ENCODE measurements at regions not wholly inside any gene's neighbourhood (a gene's known extent, or its start where the extent isn't known, plus 50 kb on each side); places are given as distances from the start of the nearest gene placed in this dataset.
A peak's percentile ranks its signal among the peaks of the same experiment; 100 is the strongest.

- DNase-seq (ENCODE audit: low spot score), result no peak
Measured at GRCh38 chrX:25219480-25219879, 203.7 kb upstream of the ARX start.

DNA sequence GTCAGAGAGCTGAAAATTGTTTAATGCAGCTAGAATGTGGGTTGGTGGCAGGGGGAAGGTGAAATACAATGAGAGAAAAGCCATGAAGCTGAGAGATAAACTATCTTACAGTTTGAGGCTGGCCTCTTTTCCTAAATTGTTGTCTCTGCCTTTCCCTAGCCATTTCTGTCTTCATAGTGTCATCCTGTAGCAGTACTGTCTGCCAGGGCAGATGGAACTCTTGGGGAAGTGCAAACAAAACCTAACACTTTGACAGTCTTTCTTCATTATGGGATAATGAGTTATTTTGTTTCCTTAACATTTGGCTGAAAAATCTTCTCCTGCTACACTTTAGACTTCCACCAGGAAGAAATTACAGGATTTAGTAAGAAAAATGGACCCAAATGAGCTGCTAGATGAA lies 197.8 kb upstream of the ARX start:
- DNase-seq (ENCODE audit: low spot score), result no peak

DNA sequence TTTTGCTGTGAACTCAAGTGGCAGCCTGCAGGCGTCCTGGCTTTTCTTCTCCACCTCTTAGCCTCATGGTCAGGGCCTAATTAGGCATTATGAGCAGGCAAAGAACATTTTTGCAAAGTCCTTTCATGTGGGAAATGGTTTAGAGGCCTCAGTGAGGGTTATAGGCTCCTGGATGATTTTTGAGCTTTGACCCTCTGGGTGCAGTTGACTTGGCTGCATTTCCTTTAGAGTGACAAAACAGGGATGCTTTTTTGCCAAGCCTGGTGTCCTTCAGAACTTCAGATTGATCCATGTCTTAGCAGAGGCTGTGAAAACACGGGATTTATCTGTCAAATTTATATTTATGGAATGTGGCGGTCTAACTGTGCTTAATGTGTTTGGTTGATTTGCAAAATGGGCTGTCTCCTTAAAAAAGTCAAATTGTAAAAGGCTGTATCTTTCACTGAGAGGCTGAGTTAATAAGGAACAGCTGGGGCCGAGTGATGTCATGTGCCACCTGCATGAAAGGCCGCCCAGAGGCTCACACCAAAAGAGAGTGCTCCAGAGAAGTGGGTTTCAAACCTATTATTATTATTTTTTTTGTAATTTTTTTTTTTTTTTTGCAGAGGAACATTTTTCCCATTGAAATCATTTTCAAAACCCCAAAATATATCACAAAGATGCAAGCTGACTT lies 192.2 kb upstream of the ARX start:
- DNase-seq (ENCODE audit: low spot score), result no peak

DNA sequence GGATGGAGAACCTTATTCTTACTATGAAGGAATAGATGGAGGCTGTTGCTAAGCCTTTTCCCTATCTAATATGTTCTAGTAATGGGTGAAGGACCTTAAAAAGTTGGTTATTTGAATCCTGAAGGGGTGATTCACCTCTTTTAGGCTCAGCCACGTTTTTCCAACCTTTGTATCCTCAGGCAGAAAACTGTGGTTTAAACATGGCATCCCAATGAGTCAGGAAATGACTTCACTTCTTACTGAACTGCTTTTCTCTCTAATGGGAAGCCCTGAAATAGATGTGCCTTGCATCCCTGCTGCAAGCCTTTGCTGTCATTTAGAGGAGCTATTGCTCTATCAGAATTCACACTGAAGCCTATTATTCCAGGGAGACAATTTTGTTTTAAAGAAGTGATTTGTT lies 191.0 kb upstream of the ARX start:
- DNase-seq (ENCODE audit: low spot score), result no peak

GRCh38 chrX:25204182-25204581 lies 188.4 kb upstream of the ARX start:
- no peak for DNase-seq (ENCODE audit: low spot score)

- no peak for DNase-seq (ENCODE audit: low spot score)
Measured at GRCh38 chrX:25202827-25203226, 187.1 kb upstream of the ARX start.

DNA sequence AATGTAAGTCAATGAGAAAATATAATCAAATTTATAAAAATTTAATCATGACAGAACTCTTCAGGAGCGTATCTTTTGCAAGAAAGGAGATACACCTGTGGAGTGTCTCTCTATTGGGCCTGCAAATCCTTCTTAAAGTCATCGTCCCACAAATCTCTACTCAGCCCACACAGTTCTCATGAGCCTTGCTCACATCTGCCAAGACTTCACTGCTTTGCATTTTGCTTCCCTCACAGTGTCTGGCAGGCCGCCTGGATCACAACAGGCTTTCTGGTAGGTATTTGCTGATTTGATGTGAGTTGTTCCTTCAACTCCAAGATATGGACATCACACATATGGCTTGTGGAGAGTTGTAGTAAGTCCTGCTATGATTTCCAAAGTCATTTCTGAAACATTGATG lies 183.1 kb upstream of the ARX start:
- no peak for DNase-seq (ENCODE audit: low spot score)

DNA sequence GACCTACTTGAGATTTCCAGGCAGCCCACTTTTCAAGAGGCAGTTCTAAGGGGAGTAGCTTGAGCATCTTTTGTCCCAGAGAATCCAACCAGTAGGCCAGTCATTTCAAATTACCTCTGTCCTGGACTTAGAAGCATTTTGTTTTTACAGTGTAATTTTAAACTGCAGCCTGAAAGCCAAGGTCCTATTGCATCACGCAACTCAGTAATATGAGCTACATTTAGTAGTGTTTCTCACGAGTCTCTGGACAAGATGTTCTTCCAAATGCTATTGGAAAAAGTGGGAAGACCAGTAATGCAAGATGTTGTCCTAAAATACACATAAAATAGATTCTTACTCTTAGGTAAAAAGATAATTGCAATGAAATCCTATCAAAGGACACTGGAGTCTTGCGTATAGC lies 182.5 kb upstream of the ARX start:
- no peak for DNase-seq (ENCODE audit: low spot score)

- DNase-seq (ENCODE audit: low spot score), result no peak
Measured at GRCh38 chrX:25196221-25196620, 180.5 kb upstream of the ARX start.

DNA sequence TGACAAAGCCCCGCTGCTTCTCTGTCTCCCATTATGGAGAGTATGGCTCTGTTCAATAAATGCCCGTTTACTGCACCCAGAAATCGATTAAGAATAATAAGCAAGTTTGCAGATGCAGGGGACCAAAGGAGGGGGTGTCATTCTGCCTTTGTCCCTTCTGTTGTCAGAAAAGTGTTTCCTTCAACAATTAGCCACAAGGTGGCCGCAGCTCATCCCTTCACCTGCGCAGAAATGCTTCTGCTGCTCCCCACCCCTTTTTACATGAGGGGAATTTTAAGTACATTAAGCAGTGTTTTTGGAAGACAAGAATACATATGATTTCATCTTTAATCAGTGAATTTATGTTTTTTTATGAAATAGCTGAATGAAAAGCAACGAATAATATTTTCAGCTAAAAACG lies 175.6 kb upstream of the ARX start:
- DNase-seq (ENCODE audit: low spot score), result peak; percentile 28

- no peak for DNase-seq (ENCODE audit: low spot score)
Measured at GRCh38 chrX:25181775-25182174, 166.0 kb upstream of the ARX start.

DNA sequence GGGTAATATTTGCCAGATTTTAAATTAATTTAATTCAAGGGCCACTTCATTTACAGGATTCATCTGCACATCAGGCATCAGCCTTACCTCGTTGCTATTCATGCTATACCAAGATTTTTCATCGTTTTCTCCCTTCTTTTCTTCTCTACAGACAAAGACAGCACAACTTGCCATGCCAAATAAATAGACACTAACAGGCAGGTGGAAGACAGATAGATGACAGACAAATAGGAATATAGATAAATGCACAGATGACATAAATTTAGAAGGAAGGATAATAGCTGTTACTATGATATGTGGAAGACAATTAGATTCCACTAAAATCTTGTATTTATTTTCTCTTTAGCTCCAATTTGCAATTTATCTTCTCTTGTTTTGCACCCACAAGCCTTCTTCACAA lies 164.5 kb upstream of the ARX start:
- DNase-seq (ENCODE audit: low spot score), result no peak

DNA sequence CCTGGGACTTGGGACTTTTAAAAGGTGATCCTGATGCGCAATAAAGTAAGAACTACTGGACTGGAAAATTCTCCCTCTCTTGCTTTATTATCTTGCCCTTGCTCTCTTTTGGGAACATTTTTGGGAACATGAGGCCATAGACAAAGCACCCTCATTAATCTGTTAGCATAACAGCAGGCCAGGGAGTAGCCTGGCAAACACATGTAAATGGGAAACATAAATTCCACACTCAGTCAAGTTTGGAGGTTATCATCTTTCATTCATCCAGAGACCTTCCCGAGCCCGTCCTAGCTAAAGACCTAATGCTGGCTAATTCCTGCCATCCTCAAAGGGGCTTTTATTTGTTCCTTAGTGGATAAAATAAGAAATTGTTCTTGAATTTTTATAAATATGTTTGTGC lies 162.8 kb upstream of the ARX start:
- peak; percentile 5 for DNase-seq (ENCODE audit: low spot score)

- no peak for DNase-seq (ENCODE audit: low spot score)
Measured at GRCh38 chrX:25175743-25176142, 160.0 kb upstream of the ARX start.

DNA sequence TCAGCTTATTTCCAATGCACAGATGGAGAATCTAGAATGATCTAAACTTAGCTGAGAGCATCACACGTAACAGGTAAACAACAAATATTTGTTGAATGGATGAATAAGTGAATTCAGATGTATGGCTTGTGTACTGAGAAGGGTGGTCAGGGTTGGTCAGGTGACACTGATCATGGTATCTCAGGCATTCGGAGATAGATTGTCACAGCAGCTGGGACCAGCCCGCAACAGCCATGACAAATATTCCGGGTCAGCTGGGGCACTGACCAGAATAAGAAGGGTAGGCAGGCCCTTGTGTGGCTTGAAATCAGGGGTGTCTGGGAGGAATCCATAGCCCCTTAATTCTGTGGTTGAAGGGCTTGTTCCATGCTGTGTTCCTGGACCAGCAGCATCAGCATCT lies 159.4 kb upstream of the ARX start:
- no peak for DNase-seq (ENCODE audit: low spot score)

GRCh38 chrX:25166546-25166945 lies 150.8 kb upstream of the ARX start:
- no peak for DNase-seq (ENCODE audit: low spot score)

GRCh38 chrX:25166145-25166544 lies 150.4 kb upstream of the ARX start:
- no peak for DNase-seq (ENCODE audit: low spot score)

DNA sequence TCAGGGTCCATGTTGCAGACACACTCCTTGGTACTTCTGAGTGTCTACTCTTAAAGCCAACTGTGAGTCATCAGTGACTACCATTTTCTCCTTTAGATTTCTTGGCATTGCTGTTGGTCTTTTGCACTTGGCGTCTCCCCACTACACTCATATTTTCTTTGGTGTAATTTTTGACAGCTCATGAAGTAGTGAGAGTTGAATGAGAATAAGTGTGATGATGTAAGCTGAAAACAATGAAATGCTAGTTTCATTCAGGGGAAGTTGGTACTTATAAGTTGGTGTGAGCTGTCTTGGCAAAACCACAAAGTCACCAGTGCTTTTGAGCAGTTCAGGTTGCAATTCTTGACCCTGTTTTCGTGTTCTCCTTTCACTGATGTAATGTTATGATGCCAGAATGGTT lies 142.9 kb upstream of the ARX start:
- DNase-seq (ENCODE audit: low spot score), result no peak

- DNase-seq (ENCODE audit: low spot score), result no peak
Measured at GRCh38 chrX:25156832-25157231, 141.1 kb upstream of the ARX start.

DNA sequence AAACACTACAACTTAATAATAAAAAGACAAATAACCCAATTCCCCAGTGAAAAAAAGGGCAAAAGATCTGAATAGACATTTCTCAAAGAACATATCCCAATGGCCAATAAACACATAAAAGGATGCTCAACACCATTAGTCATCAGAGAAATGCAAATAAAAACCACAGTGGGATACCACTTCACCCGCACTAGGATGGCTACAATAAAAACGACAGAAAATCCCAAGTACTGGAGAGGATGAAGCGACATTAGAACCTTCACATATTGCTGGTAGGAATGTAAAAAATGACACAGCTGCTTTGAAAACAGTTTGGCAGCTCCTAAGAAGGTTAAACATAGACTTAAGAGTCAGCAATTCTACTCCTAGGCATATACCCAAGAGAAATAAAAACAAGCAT lies 140.6 kb upstream of the ARX start:
- no peak for DNase-seq (ENCODE audit: low spot score)

DNA sequence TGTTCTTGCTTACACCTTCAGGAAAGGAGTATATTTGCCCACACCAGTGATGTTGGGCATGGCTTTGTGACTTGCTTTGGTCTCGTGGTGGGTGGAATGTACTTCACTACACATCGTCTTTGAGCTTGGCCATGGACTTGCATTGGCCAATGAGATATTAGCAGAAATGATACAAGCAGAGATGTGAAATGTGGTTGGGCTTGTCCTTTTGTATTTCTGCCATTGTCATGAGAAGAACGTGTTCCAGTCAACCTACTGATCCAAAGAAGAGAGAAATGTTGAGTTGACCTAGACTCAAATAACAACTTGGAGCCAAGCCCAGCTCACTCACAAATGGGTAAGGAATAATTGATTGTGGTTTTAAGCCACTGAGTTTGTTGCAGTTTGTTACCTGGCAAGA lies 138.4 kb upstream of the ARX start:
- no peak for DNase-seq (ENCODE audit: low spot score)

DNA sequence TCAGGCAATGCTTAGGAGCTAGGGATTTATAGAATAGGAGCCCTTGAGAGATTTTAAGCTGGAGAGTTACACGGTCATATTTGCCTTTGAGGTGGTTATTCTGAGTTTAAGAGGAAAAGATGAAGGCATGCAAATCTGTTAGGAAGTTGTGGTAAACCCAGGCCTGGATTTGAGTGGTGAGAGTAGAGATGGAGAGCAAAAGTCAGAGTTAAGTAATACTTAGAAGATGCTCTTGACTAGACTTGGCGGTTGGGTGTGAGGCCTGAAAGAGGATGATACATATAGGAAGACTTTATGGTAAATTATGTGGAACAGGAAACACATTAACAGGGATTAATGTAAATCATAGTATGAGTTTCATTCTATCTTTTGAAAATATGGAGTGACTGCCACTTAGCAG lies 136.0 kb upstream of the ARX start:
- no peak for DNase-seq (ENCODE audit: low spot score)

GRCh38 chrX:25144043-25144940 lies 128.5 kb upstream of the ARX start:
- peak; percentile 14 for DNase-seq (ENCODE audit: low spot score)

- DNase-seq (ENCODE audit: low spot score), result no peak
Measured at GRCh38 chrX:25143596-25143995, 127.8 kb upstream of the ARX start.

Data from iPS-NIHi11 (cell line).